ENCODE measurements at regions not wholly inside any gene's neighbourhood (a gene's known extent, or its start where the extent isn't known, plus 50 kb on each side); places are given as distances from the start of the nearest gene placed in this dataset.

DNA sequence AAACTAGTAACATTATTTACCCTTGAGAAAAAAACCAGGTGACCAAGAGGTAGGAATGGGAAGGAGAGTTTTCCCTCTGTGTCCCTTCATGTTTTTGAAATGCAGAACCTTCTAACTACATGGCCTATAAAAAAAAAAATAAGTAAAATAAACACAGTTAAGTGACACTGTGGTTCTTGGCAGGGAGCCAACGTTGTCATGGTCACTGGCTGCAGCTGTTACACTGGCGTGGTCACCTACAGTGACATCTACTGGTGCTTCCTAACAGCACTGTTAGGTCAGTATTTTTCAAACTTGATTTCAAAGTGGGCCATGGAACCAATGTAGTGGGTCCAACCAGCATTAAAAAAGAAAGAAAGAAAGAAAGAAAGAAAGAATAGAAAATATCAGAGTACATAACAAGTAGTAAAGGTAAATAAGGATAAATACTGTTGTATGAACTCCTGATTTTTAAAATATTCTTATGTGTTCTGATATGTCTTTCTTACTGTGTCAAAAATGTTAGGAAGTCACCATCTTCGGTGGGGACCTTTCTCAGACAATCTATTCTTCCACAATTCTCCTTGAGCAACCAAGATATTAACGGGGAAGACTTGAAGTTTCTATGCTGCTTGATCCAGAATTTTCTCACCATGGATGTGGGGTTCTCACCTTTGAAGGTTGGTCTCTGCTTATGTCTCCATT lies 59.1 kb upstream of the PJA2 start (continued):
- TF ChIP-seq, protein P1, sequence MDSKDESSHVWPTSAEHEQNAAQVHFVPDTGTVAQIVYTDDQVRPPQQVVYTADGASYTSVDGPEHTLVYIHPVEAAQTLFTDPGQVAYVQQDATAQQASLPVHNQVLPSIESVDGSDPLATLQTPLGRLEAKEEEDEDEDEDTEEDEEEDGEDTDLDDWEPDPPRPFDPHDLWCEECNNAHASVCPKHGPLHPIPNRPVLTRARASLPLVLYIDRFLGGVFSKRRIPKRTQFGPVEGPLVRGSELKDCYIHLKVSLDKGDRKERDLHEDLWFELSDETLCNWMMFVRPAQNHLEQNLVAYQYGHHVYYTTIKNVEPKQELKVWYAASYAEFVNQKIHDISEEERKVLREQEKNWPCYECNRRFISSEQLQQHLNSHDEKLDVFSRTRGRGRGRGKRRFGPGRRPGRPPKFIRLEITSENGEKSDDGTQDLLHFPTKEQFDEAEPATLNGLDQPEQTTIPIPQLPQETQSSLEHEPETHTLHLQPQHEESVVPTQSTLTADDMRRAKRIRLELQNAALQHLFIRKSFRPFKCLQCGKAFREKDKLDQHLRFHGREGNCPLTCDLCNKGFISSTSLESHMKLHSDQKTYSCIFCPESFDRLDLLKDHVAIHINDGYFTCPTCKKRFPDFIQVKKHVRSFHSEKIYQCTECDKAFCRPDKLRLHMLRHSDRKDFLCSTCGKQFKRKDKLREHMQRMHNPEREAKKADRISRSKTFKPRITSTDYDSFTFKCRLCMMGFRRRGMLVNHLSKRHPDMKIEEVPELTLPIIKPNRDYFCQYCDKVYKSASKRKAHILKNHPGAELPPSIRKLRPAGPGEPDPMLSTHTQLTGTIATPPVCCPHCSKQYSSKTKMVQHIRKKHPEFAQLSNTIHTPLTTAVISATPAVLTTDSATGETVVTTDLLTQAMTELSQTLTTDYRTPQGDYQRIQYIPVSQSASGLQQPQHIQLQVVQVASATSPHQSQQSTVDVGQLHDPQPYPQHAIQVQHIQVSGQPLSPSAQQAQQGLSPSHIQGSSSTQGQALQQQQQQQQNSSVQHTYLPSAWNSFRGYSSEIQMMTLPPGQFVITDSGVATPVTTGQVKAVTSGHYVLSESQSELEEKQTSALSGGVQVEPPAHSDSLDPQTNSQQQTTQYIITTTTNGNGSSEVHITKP (tag by site-specific recombination; IDR thresholded peaks at IDR 0.05), result no peak; the same call in 1 of the 2 replicates
- TF ChIP-seq ZNF558 (tag by site-specific recombination; IDR thresholded peaks at IDR 0.05), result peak; percentile 55; the same call in 1 of the 2 replicates
- peak; percentile 85; the same call in 1 of the 2 replicates for TF ChIP-seq ZNF776 (tag by site-specific recombination; IDR thresholded peaks at IDR 0.05; ENCODE audit: borderline replicate concordance)
- peak; percentile 2; the same call in 1 of the 2 replicates for TF ChIP-seq ZNF133 (tag by site-specific recombination; IDR thresholded peaks at IDR 0.05)
- TF ChIP-seq SP7 (tag by site-specific recombination; IDR thresholded peaks at IDR 0.05), result peak; percentile 82
- peak; percentile 76; the same call in 1 of the 2 replicates for TF ChIP-seq ZSCAN30 (tag by site-specific recombination; IDR thresholded peaks at IDR 0.05)
- TF ChIP-seq IKZF3 (tag by site-specific recombination; IDR thresholded peaks at IDR 0.05), result peak; percentile 60
- peak; percentile 94 for TF ChIP-seq ZNF37A (tag by site-specific recombination; IDR thresholded peaks at IDR 0.05)
- TF ChIP-seq ZNF184 (tag by site-specific recombination; IDR thresholded peaks at IDR 0.05), result peak; percentile 97
- TF ChIP-seq, protein P2, sequence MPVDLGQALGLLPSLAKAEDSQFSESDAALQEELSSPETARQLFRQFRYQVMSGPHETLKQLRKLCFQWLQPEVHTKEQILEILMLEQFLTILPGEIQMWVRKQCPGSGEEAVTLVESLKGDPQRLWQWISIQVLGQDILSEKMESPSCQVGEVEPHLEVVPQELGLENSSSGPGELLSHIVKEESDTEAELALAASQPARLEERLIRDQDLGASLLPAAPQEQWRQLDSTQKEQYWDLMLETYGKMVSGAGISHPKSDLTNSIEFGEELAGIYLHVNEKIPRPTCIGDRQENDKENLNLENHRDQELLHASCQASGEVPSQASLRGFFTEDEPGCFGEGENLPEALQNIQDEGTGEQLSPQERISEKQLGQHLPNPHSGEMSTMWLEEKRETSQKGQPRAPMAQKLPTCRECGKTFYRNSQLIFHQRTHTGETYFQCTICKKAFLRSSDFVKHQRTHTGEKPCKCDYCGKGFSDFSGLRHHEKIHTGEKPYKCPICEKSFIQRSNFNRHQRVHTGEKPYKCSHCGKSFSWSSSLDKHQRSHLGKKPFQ (tag by site-specific recombination; IDR thresholded peaks at IDR 0.05), result peak; percentile 31; the same call in 1 of the 2 replicates
- 0 out of 2 replicates have a peak, but pooled peaks have one; percentile 65 for TF ChIP-seq ZNF24 (tag by site-specific recombination; IDR thresholded peaks at IDR 0.05)
- no peak for TF ChIP-seq ZNF501 (tag by site-specific recombination; IDR thresholded peaks at IDR 0.05)
- no peak for TF ChIP-seq KLF9 (tag by site-specific recombination; IDR thresholded peaks at IDR 0.05; ENCODE audit: low read depth)
- 0 out of 2 replicates have a peak, but pooled peaks have one; percentile 63 for TF ChIP-seq ZNF324 (tag by site-specific recombination; IDR thresholded peaks at IDR 0.05)
- TF ChIP-seq ZNF654 (tag by site-specific recombination; IDR thresholded peaks at IDR 0.05; ENCODE audit: low read depth), result peak; percentile 86
- no peak for TF ChIP-seq ZNF19 (tag by site-specific recombination; IDR thresholded peaks at IDR 0.05; ENCODE audit: low read depth)
- TF ChIP-seq BCL11A (tag by site-specific recombination; IDR thresholded peaks at IDR 0.05; ENCODE audit: low read depth), result peak; percentile 67; the same call in 1 of the 2 replicates
- TF ChIP-seq, protein P3, sequence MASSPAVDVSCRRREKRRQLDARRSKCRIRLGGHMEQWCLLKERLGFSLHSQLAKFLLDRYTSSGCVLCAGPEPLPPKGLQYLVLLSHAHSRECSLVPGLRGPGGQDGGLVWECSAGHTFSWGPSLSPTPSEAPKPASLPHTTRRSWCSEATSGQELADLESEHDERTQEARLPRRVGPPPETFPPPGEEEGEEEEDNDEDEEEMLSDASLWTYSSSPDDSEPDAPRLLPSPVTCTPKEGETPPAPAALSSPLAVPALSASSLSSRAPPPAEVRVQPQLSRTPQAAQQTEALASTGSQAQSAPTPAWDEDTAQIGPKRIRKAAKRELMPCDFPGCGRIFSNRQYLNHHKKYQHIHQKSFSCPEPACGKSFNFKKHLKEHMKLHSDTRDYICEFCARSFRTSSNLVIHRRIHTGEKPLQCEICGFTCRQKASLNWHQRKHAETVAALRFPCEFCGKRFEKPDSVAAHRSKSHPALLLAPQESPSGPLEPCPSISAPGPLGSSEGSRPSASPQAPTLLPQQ (tag by site-specific recombination; IDR thresholded peaks at IDR 0.05), result peak; percentile 61; the same call in 1 of the 2 replicates

DNA sequence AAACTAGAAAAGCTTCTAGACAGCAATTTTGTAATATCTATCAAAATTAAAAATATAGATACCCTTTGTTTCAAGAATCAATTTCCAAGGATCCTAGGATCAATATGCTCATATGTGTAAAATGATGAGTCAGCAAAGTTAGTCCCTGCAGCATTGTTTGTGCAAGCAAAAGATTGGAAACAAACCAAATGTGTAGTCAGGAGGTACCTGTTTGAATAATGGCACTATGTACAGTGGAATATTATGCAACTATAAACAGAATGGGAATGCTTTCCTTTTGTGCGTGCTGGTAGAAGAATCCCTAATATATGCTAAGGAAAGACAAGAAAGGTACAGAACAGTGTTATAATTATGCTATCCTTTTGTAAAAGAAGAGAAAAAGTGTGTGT lies 58.5 kb upstream of the PJA2 start:
- ChIA-PET POLR2A (no interaction called here), CTCF (interaction anchor here (0.7 kb wide), 4 partner anchors 121 to 788 kb away, joined by 3 to 5 read pairs (median 4); no protein-coding TSS in a partner anchor)
- Histone ChIP-seq H3K4me3 (ENCODE audit: low read depth, low read length) (no peak overlapping the region), H3K27ac (ENCODE audit: extremely low read depth, low read depth, low read length) (no peak overlapping the region), H3K9me3 (ENCODE audit: control insufficient read depth, insufficient read depth, low read depth, low read length) (no peaks in the 10 kb centered on the region; the same call in 1 of the 2 replicates), H3K36me3 (ENCODE audit: control insufficient read depth in 2 of 2, insufficient read depth in 1 of 2, low read length in 2 of 2) (no peaks in the 10 kb centered on the region), H3K4me1 (ENCODE audit: control insufficient read depth, insufficient read depth, low read length) (peaks cover 3% of the 10 kb centered on the region; the same call in 1 of the 2 replicates)
- TF ChIP-seq ZNF146 (tag by site-specific recombination; IDR thresholded peaks at IDR 0.05) (peak; percentile 61), SP7 (tag by site-specific recombination; IDR thresholded peaks at IDR 0.05) (no peak)
- TF ChIP-seq, protein P4, sequence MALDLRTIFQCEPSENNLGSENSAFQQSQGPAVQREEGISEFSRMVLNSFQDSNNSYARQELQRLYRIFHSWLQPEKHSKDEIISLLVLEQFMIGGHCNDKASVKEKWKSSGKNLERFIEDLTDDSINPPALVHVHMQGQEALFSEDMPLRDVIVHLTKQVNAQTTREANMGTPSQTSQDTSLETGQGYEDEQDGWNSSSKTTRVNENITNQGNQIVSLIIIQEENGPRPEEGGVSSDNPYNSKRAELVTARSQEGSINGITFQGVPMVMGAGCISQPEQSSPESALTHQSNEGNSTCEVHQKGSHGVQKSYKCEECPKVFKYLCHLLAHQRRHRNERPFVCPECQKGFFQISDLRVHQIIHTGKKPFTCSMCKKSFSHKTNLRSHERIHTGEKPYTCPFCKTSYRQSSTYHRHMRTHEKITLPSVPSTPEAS (tag by site-specific recombination; IDR thresholded peaks at IDR 0.05), result peak; percentile 65; the same call in 1 of the 2 replicates
- TF ChIP-seq, protein P5, sequence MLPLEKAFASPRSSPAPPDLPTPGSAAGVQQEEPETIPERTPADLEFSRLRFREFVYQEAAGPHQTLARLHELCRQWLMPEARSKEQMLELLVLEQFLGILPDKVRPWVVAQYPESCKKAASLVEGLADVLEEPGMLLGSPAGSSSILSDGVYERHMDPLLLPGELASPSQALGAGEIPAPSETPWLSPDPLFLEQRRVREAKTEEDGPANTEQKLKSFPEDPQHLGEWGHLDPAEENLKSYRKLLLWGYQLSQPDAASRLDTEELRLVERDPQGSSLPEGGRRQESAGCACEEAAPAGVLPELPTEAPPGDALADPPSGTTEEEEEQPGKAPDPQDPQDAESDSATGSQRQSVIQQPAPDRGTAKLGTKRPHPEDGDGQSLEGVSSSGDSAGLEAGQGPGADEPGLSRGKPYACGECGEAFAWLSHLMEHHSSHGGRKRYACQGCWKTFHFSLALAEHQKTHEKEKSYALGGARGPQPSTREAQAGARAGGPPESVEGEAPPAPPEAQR (tag by site-specific recombination; IDR thresholded peaks at IDR 0.05), result no peak
